Adrenal gland (tissue), 5 donors: ENCODE measurements at regions not wholly inside any gene's neighbourhood (a gene's known extent, or its start where the extent isn't known, plus 50 kb on each side); places are given as distances from the start of the nearest gene placed in this dataset.

Experiments used
- CTCF ChIP-seq, 6 experiments: fragments of 450-650 bp in 4 of 6; fragments of 200-600 bp in 2 of 6; sonication (generic) in 1 of 6; IDR thresholded peaks; 1 replicate in 5 of 6; 2 replicates in 1 of 6; pipeline versions ENCODE4 v1.5.1 to v1.8.0; 2016 to 2021; ENCODE audit warnings: antibody characterized with exemption in 6 of 6, mild to moderate bottlenecking in 2 of 6, moderate library complexity in 1 of 6
- POLR2A ChIP-seq, 2 donors: fragments of 450-650 bp; IDR thresholded peaks; one replicate each; pipeline ENCODE4 v1.6.1; 2017; ENCODE audit warnings: antibody characterized with exemption in 2 of 2, mild to moderate bottlenecking in 2 of 2, moderate library complexity in 1 of 2
- donor health status: DM: no; HTN: no; CAD: no.

GRCh38 chr4:134343081-134343480 lies 141.5 kb upstream of the PABPC4L start:
- no peak for TF ChIP-seq CTCF (IDR thresholded peaks at IDR 0.05)
- TF ChIP-seq POLR2A (IDR thresholded peaks at IDR 0.05) = no peak
